Heart left ventricle (tissue), 16 donors: ENCODE measurements at regions not wholly inside any gene's neighbourhood (a gene's known extent, or its start where the extent isn't known, plus 50 kb on each side); places are given as distances from the start of the nearest gene placed in this dataset.

ENCODE experiments used
- ATAC-seq, 4 donors: fragments of 200-7000 bp; cut with Tn5 transposase; one replicate each; pipeline ENCODE4 v1.9.1; 2020 to 2022; ENCODE audit warnings: moderate library complexity in 4 of 4, mild to moderate bottlenecking in 3 of 4, moderate number of reproducible peaks in 1 of 4
- DNase-seq, 5 donors: peaks; one replicate each; pipeline ENCODE4 v3.0.0-alpha.2; 2020
- H3K27ac ChIP-seq, 12 donors: fragments of 200-600 bp; sonication (generic) in 4 of 12; one replicate each; pipeline versions ENCODE4 v1.5.0 to v1.8.0; 2016 to 2022; ENCODE audit warnings: mild to moderate bottlenecking in 2 of 12
- H3K27me3 ChIP-seq, 9 donors: fragments of 200-600 bp; sonication (generic) in 2 of 9; one replicate each; pipeline versions ENCODE4 v1.5.1 to v1.8.0; 2016 to 2022; ENCODE audit warnings: mild to moderate bottlenecking in 3 of 9
- H3K36me3 ChIP-seq, 9 donors: fragments of 200-600 bp; sonication (generic) in 2 of 9; one replicate each; pipeline versions ENCODE4 v1.5.0 to v1.8.0; 2018 to 2022; ENCODE audit warnings: mild to moderate bottlenecking in 2 of 9
- H3K4me1 ChIP-seq, 12 donors: fragments of 200-600 bp; sonication (generic) in 4 of 12; one replicate each; pipeline versions ENCODE4 v1.5.0 to v1.8.0; 2016 to 2022; ENCODE audit warnings: mild to moderate bottlenecking in 3 of 12
- H3K4me3 ChIP-seq, 12 donors: fragments of 200-600 bp; sonication (generic) in 4 of 12; one replicate each; pipeline versions ENCODE4 v1.5.0 to v1.8.0; 2017 to 2022; ENCODE audit warnings: mild to moderate bottlenecking in 9 of 12, moderate library complexity in 4 of 12
- H3K9me3 ChIP-seq, 12 donors: fragments of 200-600 bp; sonication (generic) in 4 of 12; one replicate each; pipeline versions ENCODE4 v1.5.0 to v1.8.0; 2016 to 2022; ENCODE audit warnings: mild to moderate bottlenecking in 1 of 12
- POLR2A ChIP-seq, 2 donors: fragments of 450-650 bp; IDR thresholded peaks; one replicate each; pipeline ENCODE4 v1.6.1; 2017; ENCODE audit warnings: antibody characterized with exemption in 2 of 2, mild to moderate bottlenecking in 2 of 2, moderate library complexity in 2 of 2
- WGBS, 4 donors: extraction: QIAGEN DNeasy Blood & Tissue Kit in 2 of 4; methylation state at CpG; one replicate each; pipeline versions ENCODE4 v1.1.5 to v1.1.7; 2013 to 2018; 5-methylcytosine and 5-hydroxymethylcytosine counted together
- intact Hi-C, 10 donors: fragments of 100-400 bp; cut with DNase I; formaldehyde crosslinking; loops; one replicate each; pipeline versions ENCODE4 v1.11.1 to v1.14.2; 2022
- TF ChIP-seq, protein P1 (sequence below), 12 donors: fragments of 200-600 bp; sonication (generic) in 4 of 12; IDR thresholded peaks; one replicate each; pipeline versions ENCODE4 v1.5.0 to v1.8.0; 2018 to 2022; ENCODE audit warnings: antibody characterized with exemption in 12 of 12, mild to moderate bottlenecking in 5 of 12
- donor health status: ischemic (EF 13 %, LVEDD 7.1; RV severe dilation, severe dysfunction).
- donor health status: healthy with polysubstance abuse.
- donor health status: DM: no; HTN: yes; CAD: no.
- donor health status: DM: no; HTN: no; CAD: no.
- donor health status: ischemic (EF 25% LVEDD 6.9; RV normal size, moderate dysfunction).
- donor health status: ischemic (EF 25% LVEDD 5.7; RV mildly dilated, moderate dysfunction).
- donor health status: healthy.
- donor health status: DM: yes; HTN: yes; CAD: no.
- donor health status: ischemic (EF 35%, LVEDD 5.7; RV mildly dilated, moderate dysfunction).
- donor health status: nonischemic (EF 11% LVEDD 7.7; RV severe dilation, severe dysfunction).
- donor health status: DM: yes; HTN: yes; CAD: no.
- donor health status: PGD.
- donor health status: ischemic (EF 29% LVEDD 5.4; RV normal size, mild dysfunction).
- donor health status: nonischemic (EF 23%, LVEDD 6.1; RV moderate dilation, normal function).

DNA sequence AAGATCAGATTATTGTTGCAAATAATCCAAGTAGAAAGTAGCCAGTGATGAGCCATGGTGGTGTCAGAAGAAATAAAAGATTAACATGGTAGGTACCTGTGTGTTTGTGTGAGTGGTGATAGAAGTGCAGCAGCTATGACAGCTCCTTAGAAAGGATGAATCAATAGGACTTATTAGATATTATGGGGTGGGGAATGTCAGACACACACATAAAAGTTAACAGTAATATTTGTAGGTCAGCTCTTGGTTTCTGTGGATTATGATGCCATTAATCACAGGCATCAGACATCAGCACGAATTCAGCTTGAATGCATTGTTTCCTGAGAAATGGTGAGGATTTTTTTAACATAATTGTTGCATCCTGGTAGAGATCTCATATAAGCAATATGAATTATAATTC is 695.7 kb downstream of the CENPC start:
- no peak for ATAC-seq
- no peaks in the 10 kb centered on the region for H3K36me3 ChIP-seq
- 43 to 52% (median 44%) methylated on average over 1 of the region's 1 CpG for WGBS, 4 donors
- no peaks in the 10 kb centered on the region for H3K4me1 ChIP-seq
- H3K9me3 ChIP-seq, result no peaks in the 10 kb centered on the region
- H3K27me3 ChIP-seq, result no peaks in the 10 kb centered on the region
- no peak for DNase-seq
- no peak for TF ChIP-seq POLR2A (IDR thresholded peaks at IDR 0.05)
- TF ChIP-seq, protein P1, sequence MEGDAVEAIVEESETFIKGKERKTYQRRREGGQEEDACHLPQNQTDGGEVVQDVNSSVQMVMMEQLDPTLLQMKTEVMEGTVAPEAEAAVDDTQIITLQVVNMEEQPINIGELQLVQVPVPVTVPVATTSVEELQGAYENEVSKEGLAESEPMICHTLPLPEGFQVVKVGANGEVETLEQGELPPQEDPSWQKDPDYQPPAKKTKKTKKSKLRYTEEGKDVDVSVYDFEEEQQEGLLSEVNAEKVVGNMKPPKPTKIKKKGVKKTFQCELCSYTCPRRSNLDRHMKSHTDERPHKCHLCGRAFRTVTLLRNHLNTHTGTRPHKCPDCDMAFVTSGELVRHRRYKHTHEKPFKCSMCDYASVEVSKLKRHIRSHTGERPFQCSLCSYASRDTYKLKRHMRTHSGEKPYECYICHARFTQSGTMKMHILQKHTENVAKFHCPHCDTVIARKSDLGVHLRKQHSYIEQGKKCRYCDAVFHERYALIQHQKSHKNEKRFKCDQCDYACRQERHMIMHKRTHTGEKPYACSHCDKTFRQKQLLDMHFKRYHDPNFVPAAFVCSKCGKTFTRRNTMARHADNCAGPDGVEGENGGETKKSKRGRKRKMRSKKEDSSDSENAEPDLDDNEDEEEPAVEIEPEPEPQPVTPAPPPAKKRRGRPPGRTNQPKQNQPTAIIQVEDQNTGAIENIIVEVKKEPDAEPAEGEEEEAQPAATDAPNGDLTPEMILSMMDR (IDR thresholded peaks at IDR 0.05), result no peak
- intact Hi-C loops, result no loop called here
- H3K27ac ChIP-seq, result no peak overlapping the region
- no peak overlapping the region for H3K4me3 ChIP-seq

DNA sequence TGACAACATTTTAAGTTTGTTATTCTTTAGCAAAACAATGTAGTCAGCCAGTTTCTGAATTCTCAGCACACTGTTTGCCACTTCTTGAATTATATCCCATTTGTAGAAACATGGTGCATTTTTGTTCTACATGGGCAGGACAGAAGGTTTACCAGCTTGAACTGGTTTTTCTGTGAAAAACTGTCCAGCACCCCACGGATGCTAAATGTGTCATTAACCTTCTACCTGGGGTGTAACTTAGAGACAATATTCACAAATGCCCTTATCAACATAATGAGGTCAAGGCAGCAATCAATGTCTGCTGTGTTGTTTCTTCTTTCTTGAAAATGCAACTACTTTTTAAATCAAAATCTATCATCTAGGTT is 702.6 kb downstream of the CENPC start:
- H3K36me3 ChIP-seq, result no peaks in the 10 kb centered on the region
- H3K4me3 ChIP-seq, result no peak overlapping the region
- no peak overlapping the region for H3K27ac ChIP-seq
- no peaks in the 10 kb centered on the region for H3K27me3 ChIP-seq
- DNase-seq, result no peak
- intact Hi-C loops, result no loop called here
- no peaks in the 10 kb centered on the region for H3K4me1 ChIP-seq
- H3K9me3 ChIP-seq, result peaks cover 0 to 7% (median 0%) of the 10 kb centered on the region in 12 donors
- no peak for TF ChIP-seq POLR2A (IDR thresholded peaks at IDR 0.05)
- TF ChIP-seq, protein P1 (IDR thresholded peaks at IDR 0.05), result no peak
- WGBS, 4 donors, result 61 to 88% (median 78%) methylated on average over 1 of the region's 1 CpG
- no peak for ATAC-seq

DNA sequence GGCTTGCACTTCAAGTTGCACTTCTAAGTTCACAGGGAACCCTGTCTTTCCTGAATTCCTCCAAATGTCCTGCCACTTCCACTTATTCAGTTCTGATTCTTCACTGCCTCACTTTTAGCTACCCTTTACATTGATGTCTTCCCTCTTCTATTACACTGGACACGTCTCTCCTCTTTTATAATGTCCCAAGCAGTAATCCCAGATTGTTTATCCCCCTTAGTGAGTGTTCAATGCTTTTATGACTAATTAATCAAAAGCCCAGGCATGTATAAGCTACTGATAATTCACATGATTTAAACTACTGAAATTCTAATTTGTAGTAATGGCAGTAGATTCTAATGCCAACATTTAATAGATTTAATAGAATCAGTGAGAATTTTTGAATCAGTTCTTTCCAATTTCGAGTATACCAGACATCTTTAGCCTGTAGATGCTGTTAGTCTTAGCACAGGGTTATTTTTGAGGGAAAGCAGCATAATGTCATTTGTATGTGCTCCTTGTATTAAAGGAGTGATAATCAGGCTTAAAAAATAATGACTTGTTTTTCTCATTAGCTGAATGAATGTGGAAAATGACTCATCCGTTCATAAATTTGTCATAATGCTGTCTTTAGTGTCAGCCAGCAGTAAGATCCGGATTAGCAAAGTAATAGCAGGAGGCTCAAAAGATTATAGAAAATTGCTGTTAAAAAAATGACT is 703.1 kb downstream of the CENPC start:
- Histone ChIP-seq H3K9me3 (peaks cover 0 to 7% (median 0%) of the 10 kb centered on the region in 12 donors), H3K4me3 (no peak overlapping the region), H3K27ac (no peak overlapping the region), H3K27me3 (no peaks in the 10 kb centered on the region), H3K4me1 (no peaks in the 10 kb centered on the region), H3K36me3 (no peaks in the 10 kb centered on the region)
- 64 to 68% (median 64%) methylated on average over 4 of the region's 4 CpGs for WGBS, 4 donors
- intact Hi-C loops, result no loop called here
- DNase-seq (no peak), ATAC-seq (no peak)
- TF ChIP-seq, protein P1 (IDR thresholded peaks at IDR 0.05), result no peak
- TF ChIP-seq POLR2A (IDR thresholded peaks at IDR 0.05), result no peak

DNA sequence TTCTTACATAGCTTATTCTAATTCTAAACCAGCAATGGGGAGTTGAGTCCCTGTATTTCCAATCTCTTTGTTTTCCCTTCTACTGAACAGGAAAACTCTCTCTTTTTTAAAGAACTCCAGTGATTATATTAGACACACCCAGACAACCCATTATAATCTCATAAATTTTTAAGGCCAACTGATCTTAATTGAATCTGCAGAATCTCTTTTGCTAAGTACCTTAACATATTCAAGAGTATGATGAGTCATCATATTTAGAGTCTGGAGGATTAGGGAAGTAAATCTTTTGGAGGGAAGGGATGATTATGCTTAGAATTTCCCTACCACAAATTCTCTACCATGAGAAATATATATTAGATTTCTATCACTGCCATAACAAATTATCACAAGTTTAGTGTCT is 705.1 kb downstream of the CENPC start:
- Histone ChIP-seq H3K9me3 (peaks cover 0 to 7% (median 0%) of the 10 kb centered on the region in 12 donors), H3K4me3 (no peak overlapping the region), H3K27me3 (no peaks in the 10 kb centered on the region), H3K4me1 (no peaks in the 10 kb centered on the region), H3K36me3 (no peaks in the 10 kb centered on the region), H3K27ac (no peak overlapping the region)
- ATAC-seq, result no peak
- TF ChIP-seq, protein P1 (IDR thresholded peaks at IDR 0.05), result no peak
- no peak for TF ChIP-seq POLR2A (IDR thresholded peaks at IDR 0.05)
- intact Hi-C loops, result no loop called here
- DNase-seq, result no peak
